ENCODE measurements at regions not wholly inside any gene's neighbourhood (a gene's known extent, or its start where the extent isn't known, plus 50 kb on each side); places are given as distances from the start of the nearest gene placed in this dataset.

DNA sequence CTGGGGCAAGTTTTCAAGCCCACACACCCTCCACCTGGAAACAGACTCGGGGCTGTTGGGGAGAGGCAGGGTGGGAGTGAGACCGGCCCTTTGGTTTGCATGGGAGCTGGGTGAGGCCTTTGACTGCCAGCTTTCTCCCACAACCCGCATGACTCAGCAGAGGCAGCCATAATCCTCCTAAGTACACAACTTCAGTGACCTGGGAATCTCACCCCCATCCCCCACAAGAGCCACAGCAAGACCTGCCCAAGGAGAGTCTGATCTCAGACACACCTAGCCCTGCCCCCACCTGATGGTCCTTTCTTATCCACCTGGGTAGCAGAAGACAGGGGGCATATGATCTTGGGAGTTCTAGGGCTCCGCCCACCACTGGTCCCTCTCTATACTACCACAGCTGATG is 1615.4 kb downstream of the EFNB2 start:
- TF ChIP-seq, protein P1, sequence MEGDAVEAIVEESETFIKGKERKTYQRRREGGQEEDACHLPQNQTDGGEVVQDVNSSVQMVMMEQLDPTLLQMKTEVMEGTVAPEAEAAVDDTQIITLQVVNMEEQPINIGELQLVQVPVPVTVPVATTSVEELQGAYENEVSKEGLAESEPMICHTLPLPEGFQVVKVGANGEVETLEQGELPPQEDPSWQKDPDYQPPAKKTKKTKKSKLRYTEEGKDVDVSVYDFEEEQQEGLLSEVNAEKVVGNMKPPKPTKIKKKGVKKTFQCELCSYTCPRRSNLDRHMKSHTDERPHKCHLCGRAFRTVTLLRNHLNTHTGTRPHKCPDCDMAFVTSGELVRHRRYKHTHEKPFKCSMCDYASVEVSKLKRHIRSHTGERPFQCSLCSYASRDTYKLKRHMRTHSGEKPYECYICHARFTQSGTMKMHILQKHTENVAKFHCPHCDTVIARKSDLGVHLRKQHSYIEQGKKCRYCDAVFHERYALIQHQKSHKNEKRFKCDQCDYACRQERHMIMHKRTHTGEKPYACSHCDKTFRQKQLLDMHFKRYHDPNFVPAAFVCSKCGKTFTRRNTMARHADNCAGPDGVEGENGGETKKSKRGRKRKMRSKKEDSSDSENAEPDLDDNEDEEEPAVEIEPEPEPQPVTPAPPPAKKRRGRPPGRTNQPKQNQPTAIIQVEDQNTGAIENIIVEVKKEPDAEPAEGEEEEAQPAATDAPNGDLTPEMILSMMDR (IDR thresholded peaks at IDR 0.05; ENCODE audit: low read depth, low read length, poor library complexity, severe bottlenecking), result no peak
- no peak for TF ChIP-seq EZH2phosphoT487 (IDR thresholded peaks at IDR 0.05; ENCODE audit: borderline replicate concordance, low read length)
